ENCODE measurements at regions not wholly inside any gene's neighbourhood (a gene's known extent, or its start where the extent isn't known, plus 50 kb on each side); places are given as distances from the start of the nearest gene placed in this dataset.

GRCh38 chr16:26295625-26296304 lies 604.0 kb downstream of the HS3ST4 start:
- no peak for DNase-seq (ENCODE audit: low spot score)

GRCh38 chr16:26301516-26301915 lies 609.8 kb downstream of the HS3ST4 start:
- no peak for DNase-seq (ENCODE audit: low spot score)

GRCh38 chr16:26316683-26317464 lies 625.1 kb downstream of the HS3ST4 start:
- no peak for DNase-seq (ENCODE audit: low spot score)

- no peak for DNase-seq (ENCODE audit: low spot score)
Measured at GRCh38 chr16:26317885-26318284, 626.1 kb downstream of the HS3ST4 start.

GRCh38 chr16:26330654-26331053 lies 638.9 kb downstream of the HS3ST4 start:
- no peak for DNase-seq (ENCODE audit: low spot score)

- no peak for DNase-seq (ENCODE audit: low spot score)
Measured at GRCh38 chr16:26334218-26335111, 642.7 kb downstream of the HS3ST4 start.

- DNase-seq (ENCODE audit: low spot score): no peak
Measured at GRCh38 chr16:26335236-26335853, 643.6 kb downstream of the HS3ST4 start.

GRCh38 chr16:26342621-26343020 lies 650.9 kb downstream of the HS3ST4 start:
- DNase-seq (ENCODE audit: low spot score): no peak

- no peak for DNase-seq (ENCODE audit: low spot score)
Measured at GRCh38 chr16:26344240-26344776, 652.5 kb downstream of the HS3ST4 start.

- DNase-seq (ENCODE audit: low spot score): no peak
Measured at GRCh38 chr16:26344976-26345375, 653.2 kb downstream of the HS3ST4 start.

GRCh38 chr16:26345966-26346365 lies 654.2 kb downstream of the HS3ST4 start:
- DNase-seq (ENCODE audit: low spot score): no peak

- no peak for DNase-seq (ENCODE audit: low spot score)
Measured at GRCh38 chr16:26348095-26348494, 656.3 kb downstream of the HS3ST4 start.

- no peak for DNase-seq (ENCODE audit: low spot score)
Measured at GRCh38 chr16:26360867-26361266, 669.1 kb downstream of the HS3ST4 start.

- DNase-seq (ENCODE audit: low spot score): no peak
Measured at GRCh38 chr16:26363581-26363980, 671.8 kb downstream of the HS3ST4 start.

GRCh38 chr16:26365161-26365940 lies 673.6 kb downstream of the HS3ST4 start:
- no peak for DNase-seq (ENCODE audit: low spot score)

- DNase-seq (ENCODE audit: low spot score): no peak
Measured at GRCh38 chr16:26371349-26371869, 679.6 kb downstream of the HS3ST4 start.

- DNase-seq (ENCODE audit: low spot score): no peak
Measured at GRCh38 chr16:26374279-26374925, 682.6 kb downstream of the HS3ST4 start.

- DNase-seq (ENCODE audit: low spot score): no peak
Measured at GRCh38 chr16:26382586-26382985, 684.1 kb upstream of the C16orf82 start.

- DNase-seq (ENCODE audit: low spot score): no peak
Measured at GRCh38 chr16:26386096-26386495, 680.6 kb upstream of the C16orf82 start.

- no peak for DNase-seq (ENCODE audit: low spot score)
Measured at GRCh38 chr16:26391833-26392232, 674.9 kb upstream of the C16orf82 start.
